ENCODE measurements at regions not wholly inside any gene's neighbourhood (a gene's known extent, or its start where the extent isn't known, plus 50 kb on each side); places are given as distances from the start of the nearest gene placed in this dataset.

GRCh38 chr20:51204051-51204715, 181.3 kb upstream of the KCNG1 start:
- TF ChIP-seq CTCF (IDR thresholded peaks at IDR 0.05; ENCODE audit: low read depth, low read length, poor library complexity, severe bottlenecking) = no peak
- TF ChIP-seq EZH2phosphoT487 (IDR thresholded peaks at IDR 0.05; ENCODE audit: borderline replicate concordance, low read length) = no peak

All from DOHH2 (cell line).